ENCODE measurements at regions not wholly inside any gene's neighbourhood (a gene's known extent, or its start where the extent isn't known, plus 50 kb on each side); places are given as distances from the start of the nearest gene placed in this dataset.
"Not testable (repeated sequence)": the region's sequence is repeated elsewhere in the genome, so short reads cannot be mapped to it uniquely, and the experiment has no call there.

- DNase-seq (ENCODE audit: low read depth): no peak
Observed at GRCh38 chr1:201728731-201729130, 100.2 kb upstream of the IPO9 start.

- DNase-seq (ENCODE audit: low read depth): no peak
Observed at GRCh38 chr1:201729973-201730608, 98.9 kb upstream of the IPO9 start.

- no peak for DNase-seq (ENCODE audit: low read depth)
Observed at GRCh38 chr1:201730611-201731010, 98.3 kb upstream of the IPO9 start.

- DNase-seq (ENCODE audit: low read depth): no peak
Observed at GRCh38 chr1:201731142-201731541, 97.8 kb upstream of the IPO9 start.

- DNase-seq (ENCODE audit: low read depth): no peak
Observed at GRCh38 chr1:201731592-201731991, 97.4 kb upstream of the IPO9 start.

GRCh38 chr1:201732351-201732750, 96.6 kb upstream of the IPO9 start:
- DNase-seq (ENCODE audit: low read depth): no peak

GRCh38 chr1:201734221-201734620, 94.7 kb upstream of the IPO9 start:
- not testable (repeated sequence) for DNase-seq (ENCODE audit: low read depth)

- DNase-seq (ENCODE audit: low read depth): no peak
Observed at GRCh38 chr1:201734786-201735185, 94.2 kb upstream of the IPO9 start.

GRCh38 chr1:201736707-201737320, 92.1 kb upstream of the IPO9 start:
- no peak for DNase-seq (ENCODE audit: low read depth)

- no peak for DNase-seq (ENCODE audit: low read depth)
Observed at GRCh38 chr1:201737352-201738060, 91.5 kb upstream of the IPO9 start.

- no peak for DNase-seq (ENCODE audit: low read depth)
Observed at GRCh38 chr1:201739080-201739479, 89.9 kb upstream of the IPO9 start.

GRCh38 chr1:201739492-201740085, 89.4 kb upstream of the IPO9 start:
- no peak for DNase-seq (ENCODE audit: low read depth)

GRCh38 chr1:201740086-201740541, 88.8 kb upstream of the IPO9 start:
- no peak for DNase-seq (ENCODE audit: low read depth)

- DNase-seq (ENCODE audit: low read depth): no peak
Observed at GRCh38 chr1:201740670-201741111, 88.3 kb upstream of the IPO9 start.

- no peak for DNase-seq (ENCODE audit: low read depth)
Observed at GRCh38 chr1:201741763-201742342, 87.1 kb upstream of the IPO9 start.

GRCh38 chr1:201742476-201742875, 86.5 kb upstream of the IPO9 start:
- DNase-seq (ENCODE audit: low read depth): no peak

GRCh38 chr1:201742955-201743805, 85.8 kb upstream of the IPO9 start:
- DNase-seq (ENCODE audit: low read depth): no peak

- DNase-seq (ENCODE audit: low read depth): no peak
Observed at GRCh38 chr1:201745023-201745422, 83.9 kb upstream of the IPO9 start.

GRCh38 chr1:201746156-201746555, 82.8 kb upstream of the IPO9 start:
- DNase-seq (ENCODE audit: low read depth): no peak

- no peak for DNase-seq (ENCODE audit: low read depth)
Observed at GRCh38 chr1:201747261-201747660, 81.7 kb upstream of the IPO9 start.

GRCh38 chr1:201748335-201748734, 80.6 kb upstream of the IPO9 start:
- DNase-seq (ENCODE audit: low read depth): peak; percentile 80
